Stimulated activated CD8-positive, alpha-beta memory T cell treated with anti-CD3 and anti-CD28 coated beads, Interleukin-7, amount 100 ng/mL, for 24 hours (primary cell): ENCODE measurements at regions not wholly inside any gene's neighbourhood (a gene's known extent, or its start where the extent isn't known, plus 50 kb on each side); places are given as distances from the start of the nearest gene placed in this dataset.
"Not testable (repeated sequence)": the region's sequence is repeated elsewhere in the genome, so short reads cannot be mapped to it uniquely, and the experiment has no call there.

Source experiments
- DNase-seq: peaks from one replicate; pipeline ENCODE4 v3.0.0-alpha.2; 2020; ENCODE audit warnings: low read depth

DNA sequence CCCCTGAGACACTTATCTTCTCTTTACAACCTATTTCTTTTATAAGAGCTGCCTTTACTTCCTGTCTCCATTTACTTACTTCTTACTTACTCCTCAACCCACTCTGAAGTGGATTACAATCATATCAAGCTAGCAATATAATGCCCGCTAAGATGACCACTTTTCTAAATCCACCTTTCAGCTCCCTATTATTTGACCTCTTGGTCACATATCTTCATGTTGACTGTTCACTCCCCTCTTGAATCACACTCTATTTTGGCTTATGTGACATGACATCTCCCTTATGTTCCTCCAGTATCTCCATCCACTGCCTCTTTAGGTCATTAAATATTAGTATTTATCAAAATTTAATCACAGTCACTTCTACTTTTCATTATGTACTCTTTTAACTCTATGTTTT is 255.3 kb upstream of the TRPC7 start:
- DNase-seq, result no peak

DNA sequence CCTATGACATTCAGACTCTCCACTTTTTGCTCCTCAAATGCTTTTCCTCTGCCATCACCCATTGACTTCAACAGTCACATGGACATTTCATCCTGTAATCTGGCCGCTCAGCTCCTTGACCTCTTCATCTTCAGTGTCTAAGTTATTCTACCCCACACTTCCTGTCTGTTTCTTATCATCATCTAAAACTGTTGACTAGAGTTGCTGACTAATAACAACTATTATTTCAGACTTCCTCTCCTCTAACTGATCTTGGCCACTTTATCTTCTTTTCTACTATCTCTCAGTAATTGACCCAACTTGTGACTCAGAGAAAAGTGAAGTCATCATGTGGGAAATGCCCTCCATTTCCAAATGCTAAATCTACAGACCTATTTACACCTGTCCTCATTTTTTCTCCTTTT is 254.7 kb upstream of the TRPC7 start:
- DNase-seq, result no peak

GRCh38 chr5:136619556-136619955 is 254.2 kb upstream of the TRPC7 start:
- no peak for DNase-seq

DNA sequence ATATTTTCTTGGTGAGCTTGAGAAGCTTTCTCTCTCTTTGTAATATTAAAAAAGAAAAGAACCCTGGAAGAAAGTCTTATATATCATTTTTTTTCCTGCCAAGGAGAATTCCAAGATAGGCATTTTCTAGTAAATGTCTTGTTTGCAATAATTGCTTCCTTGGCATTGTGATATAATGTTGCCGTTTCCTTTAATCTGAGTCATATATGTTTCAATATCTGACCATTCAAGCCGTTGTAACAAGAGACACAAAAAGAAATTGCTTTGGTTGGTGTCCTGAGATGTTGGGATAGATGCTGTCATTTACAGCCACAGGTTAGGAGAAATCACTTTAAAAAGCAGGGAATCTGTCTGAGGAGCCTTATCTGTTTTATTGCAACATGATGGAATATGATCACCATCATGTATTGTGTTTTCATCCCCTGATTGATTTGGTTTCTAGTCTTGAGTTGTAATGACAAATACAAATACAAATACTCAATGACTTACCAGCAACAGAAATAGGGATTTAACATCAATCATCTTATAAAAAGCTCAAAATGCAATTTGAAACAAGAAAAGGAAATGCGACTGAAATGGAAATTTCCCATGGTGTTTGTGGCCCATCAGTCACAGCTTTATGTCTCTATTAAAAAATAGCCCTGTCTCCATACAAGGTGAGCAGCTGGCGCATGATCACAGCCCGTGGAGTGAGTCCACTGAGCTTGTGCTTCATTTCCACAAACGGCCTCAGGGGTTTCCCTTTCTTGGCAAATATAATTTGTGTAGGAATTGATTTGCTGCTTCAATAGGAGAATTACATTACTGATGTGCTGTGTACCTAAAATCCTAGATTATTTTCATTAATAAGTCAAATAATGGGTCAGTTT is 250.1 kb upstream of the TRPC7 start:
- DNase-seq, result no peak

DNA sequence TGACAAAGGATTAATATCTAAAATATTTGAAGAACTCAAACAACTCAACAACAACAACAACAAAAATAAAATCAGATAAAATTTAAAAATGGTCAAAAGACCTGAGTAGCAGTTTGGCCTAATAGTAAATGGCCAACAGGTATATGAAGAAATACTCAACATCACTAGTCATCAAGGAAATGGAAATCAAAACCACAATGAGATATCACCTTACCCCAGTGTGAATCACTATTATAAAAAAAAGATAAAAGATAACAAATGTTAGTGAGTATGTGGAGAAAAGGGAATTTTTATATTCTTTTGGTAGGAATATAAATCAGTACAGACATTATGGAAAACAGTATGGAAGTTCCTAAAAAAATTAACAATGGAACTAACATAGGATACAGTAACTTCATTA is 247.9 kb upstream of the TRPC7 start:
- DNase-seq, result no peak

DNA sequence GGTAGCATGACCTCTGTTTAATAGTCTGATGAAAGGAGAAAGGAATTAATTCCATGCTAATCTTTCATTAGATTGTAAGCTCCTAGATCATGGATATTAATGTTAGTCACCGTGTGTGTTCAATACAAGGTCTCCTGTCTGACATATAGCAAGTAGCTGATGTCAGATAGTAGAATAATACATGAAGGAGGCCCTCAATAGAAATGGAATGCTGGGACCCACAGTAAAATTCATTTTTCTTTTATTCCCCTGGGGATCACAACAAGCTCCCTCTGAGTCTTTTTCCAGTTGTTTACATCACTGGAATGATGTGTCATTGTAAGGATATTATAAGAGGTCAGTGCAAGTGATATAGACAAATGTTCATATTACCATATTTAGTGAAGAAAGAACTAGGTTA is 240.3 kb upstream of the TRPC7 start:
- DNase-seq, result no peak

- DNase-seq, result no peak
Observed at GRCh38 chr5:136600306-136600705, 235.0 kb upstream of the TRPC7 start.

GRCh38 chr5:136598802-136599404 is 233.6 kb upstream of the TRPC7 start:
- no peak for DNase-seq

- no peak for DNase-seq
Observed at GRCh38 chr5:136594416-136594815, 229.1 kb upstream of the TRPC7 start.

- no peak for DNase-seq
Observed at GRCh38 chr5:136590581-136590980, 225.2 kb upstream of the TRPC7 start.

GRCh38 chr5:136586196-136586595 is 220.9 kb upstream of the TRPC7 start:
- DNase-seq, result no peak

DNA sequence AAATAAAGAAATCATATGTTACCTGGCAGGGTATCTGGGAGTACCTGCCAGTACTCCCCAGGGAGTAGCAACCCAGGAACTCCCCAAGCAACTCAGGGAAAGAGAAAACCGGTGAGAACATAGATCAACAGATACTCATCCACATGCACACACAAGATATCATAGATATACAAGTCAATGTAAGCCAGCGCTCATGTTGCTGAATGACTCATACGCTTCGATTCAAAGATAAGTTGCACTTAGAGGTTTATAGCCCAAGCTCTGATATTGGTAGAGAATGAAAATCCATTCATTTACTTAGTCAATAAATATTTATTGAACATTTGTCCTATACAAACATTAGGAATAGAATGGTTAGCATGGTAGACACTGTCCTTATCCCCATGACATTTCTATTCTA is 219.1 kb upstream of the TRPC7 start:
- no peak for DNase-seq

GRCh38 chr5:136579238-136579637 is 213.9 kb upstream of the TRPC7 start:
- DNase-seq, result no peak

- not testable (repeated sequence) for DNase-seq
Observed at GRCh38 chr5:136569875-136570274, 204.5 kb upstream of the TRPC7 start.

DNA sequence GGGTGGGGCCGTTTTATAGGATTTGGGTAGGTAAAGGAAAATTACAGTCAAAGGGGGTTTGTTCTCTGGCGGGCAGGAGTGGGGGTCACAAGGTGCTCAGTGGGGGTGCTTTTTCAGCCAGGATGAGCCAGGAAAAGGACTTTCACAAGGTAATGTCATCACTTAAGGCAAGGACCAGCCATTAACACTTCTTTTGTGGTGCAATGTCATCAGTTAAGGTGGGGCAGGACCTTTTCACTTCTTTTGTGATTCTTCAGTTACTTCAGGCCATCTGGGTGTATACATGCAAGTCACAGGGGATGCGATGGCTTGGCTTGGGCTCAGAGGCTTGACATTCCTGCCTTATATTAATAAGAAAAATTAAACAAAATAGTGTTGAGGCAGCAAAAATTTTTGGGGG is 200.1 kb upstream of the TRPC7 start:
- not testable (repeated sequence) for DNase-seq

DNA sequence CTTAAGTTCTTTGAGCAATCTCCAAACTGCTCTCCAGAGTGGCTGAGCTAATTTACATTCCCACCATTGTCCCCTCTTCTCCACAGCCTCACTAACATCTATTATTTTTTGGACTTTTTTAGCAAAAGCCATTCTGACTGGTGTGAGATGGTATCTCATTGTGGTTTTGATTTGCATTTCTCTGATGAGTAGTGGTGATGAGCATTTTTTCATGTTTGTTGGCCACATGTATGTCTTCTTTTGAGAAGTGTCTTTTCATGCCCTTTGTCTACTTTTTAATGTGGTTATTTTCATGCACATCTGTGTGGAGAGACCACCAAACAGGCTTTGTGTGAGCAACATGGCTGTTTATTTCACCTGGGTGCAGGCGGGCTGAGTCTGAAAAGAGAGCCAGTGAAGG is 199.7 kb upstream of the TRPC7 start:
- not testable (repeated sequence) for DNase-seq

- DNase-seq, result not testable (repeated sequence)
Observed at GRCh38 chr5:136564431-136564830, 199.1 kb upstream of the TRPC7 start.

DNA sequence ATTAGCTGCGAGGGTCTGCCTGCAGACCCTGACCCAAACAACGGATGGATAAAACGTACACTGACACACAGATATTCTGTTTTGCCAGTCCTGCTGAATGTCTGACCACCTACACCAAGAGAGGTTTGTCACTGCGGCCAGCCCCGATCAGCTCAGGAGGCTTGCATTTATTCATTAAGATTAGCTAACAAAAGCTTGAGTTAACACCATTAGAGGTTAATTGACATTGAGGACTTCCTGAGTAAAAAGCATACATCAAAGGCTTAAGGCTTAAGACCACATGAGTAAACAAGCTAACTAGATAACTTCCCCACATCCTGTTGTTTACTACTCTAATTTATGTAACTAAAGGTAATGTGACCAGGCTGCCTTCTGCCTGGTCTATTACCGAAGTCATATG is 198.1 kb upstream of the TRPC7 start:
- DNase-seq, result no peak

DNA sequence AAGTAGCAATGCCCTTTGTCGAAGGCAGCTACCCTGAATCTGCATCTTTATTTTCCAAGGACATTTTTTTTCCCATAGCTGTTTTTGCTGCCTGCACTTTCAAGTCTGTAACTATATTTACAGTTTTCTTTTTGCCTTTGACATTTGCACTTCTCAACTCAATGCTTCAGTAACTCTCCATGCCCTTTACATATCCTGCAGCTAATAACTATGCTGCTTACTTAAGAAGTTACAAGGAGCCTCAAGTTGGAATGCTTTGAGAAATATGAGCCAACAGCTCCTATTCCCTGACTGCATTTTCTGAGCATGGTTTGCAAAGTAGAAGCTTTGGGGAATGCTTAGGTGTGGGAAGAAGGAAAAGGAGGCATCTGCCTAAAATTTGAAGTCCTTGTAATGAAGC is 194.8 kb upstream of the TRPC7 start:
- DNase-seq, result no peak

DNA sequence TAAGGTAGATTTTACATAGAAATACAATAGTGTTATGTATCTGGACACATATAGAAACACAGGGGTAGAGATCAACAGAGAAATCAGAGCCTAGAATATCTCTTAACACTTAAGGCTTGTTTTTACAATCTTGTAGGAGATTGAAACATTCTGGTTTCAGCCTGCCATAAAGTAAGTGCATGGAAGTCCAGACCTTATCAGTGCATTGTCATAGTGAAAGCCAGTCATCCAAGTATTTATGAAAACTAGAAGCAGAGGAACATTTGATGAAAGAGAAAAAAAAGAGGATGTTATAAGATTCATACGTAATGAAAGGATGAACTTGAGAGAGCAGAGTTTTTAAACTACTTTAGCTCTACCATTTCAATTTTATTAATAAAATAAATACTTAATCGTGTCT is 194.3 kb upstream of the TRPC7 start:
- no peak for DNase-seq

DNA sequence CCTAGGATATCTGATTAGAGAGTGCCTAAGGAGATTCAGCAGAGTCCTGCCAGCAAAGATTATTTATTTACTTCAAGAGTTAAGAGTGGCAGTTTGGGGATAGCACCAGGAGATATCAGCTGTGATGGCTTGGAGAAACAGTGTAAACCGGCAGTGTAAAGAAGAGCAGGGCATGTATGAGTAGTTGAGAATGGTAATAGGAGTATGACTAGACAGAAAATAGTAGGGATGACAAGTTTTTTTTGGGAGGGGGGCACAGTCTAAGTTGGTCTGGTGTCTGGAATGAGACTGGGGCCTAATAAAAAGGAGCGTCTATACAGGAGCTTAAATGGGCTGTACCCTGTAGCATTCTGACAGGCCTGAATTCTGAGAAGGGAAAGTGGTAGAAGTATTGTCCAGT is 181.8 kb upstream of the TRPC7 start:
- not testable (repeated sequence) for DNase-seq

GRCh38 chr5:136546441-136546840 is 181.1 kb upstream of the TRPC7 start:
- DNase-seq, result not testable (repeated sequence)

- not testable (repeated sequence) for DNase-seq
Observed at GRCh38 chr5:136545031-136545430, 179.7 kb upstream of the TRPC7 start.

- DNase-seq, result no peak
Observed at GRCh38 chr5:136538534-136538933, 173.2 kb upstream of the TRPC7 start.
